Hematopoietic multipotent progenitor cell treated with erythropoietin and hydrocortisone succinate and interleukin-3 and kit ligand, for 15 days (in vitro differentiated cells): ENCODE measurements at regions not wholly inside any gene's neighbourhood (a gene's known extent, or its start where the extent isn't known, plus 50 kb on each side); places are given as distances from the start of the nearest gene placed in this dataset.
"Not testable (repeated sequence)": the region's sequence is repeated elsewhere in the genome, so short reads cannot be mapped to it uniquely, and the experiment has no call there.

Experiments
- DNase-seq: peaks from one replicate; pipeline ENCODE4 v3.0.0-alpha.2; 2015; ENCODE audit warnings: low spot score

DNA sequence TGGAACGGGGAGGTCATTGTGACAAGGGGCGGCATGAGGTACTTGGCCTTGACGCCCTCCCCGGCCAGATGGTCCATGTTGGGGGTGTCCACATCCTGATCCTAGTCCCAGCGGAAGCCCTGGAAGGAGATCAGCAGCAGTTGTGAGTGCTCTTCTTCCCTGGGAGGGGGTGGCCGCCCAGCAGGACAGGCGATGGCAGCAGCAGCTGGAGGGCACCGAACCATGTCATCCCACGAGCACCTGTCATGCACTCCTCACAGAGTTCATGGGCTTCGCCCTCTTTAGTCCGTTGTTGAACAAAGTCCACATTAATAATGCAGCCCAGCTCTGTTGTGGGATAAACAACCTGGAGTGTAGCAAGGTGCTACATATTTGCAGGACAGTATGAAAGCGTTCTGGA lies 130.7 kb downstream of the UNC93B1 start:
- DNase-seq: not testable (repeated sequence)

DNA sequence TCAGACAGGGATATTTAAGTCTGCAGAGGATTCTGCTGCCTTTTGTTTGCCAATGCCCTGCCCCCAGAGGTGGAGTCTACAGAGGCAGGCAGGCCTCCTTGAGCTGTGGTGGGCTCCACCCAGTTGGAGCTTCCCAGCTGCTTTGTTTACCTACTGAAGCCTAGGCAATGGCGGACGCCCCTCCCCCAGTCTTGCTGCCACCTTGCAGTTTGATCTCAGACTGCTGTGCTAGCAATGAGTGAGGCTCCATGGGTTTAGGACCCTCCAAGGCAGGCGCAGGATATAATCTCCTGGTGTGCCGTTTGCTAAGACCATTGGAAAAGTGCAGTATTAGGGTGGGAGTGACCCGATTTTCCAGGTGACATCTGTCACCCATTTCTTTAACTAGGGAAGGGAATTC lies 132.7 kb downstream of the UNC93B1 start:
- not testable (repeated sequence) for DNase-seq

DNA sequence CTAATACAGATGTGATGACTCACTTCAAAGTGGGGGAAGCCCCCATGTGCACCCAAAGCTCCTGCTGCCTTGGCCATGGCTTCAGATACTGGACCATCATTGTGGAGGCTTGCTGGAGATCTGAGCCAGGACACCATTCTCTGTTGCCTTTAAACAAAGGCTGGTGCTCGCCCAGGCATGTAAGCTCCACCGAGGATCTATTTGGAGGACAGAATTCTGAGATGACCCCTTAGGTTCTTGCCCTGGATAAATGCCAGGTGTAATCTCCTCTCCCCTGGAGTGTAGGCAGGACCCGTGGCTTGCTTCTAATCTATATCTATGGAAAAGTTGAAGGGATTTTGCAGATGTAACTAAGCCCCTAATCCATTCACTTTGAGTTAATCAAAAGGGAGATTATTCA lies 141.0 kb downstream of the UNC93B1 start:
- DNase-seq: not testable (repeated sequence)

DNA sequence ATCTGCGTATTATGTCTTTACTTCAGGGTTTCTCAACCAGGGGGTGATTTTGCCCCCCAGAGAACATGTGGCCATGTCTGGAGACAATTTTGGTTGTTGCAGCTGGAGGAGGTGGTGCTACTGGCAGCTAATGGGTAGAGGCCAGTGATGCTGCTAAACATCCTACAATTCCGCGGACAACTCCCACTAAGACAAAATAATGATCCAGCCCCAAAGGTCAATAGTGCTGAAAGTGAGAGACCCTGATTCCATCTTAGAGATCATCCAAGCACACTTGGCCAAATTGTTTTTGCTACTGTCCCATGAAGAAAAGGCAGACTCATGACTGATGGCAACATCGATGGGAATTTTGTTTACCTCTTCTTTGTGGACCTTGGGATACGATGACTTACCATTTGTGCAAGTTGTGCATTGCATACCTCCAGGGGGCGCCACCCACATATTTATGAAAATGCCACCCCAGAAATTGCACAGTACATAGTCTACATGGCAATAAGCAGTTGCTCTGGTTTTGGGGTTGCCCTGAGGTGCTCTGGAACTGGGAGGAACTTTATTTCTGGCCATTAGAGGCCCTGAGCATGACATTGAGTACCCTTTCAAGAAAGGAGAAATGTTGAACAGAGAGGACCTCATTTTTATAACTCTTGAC lies 144.3 kb downstream of the UNC93B1 start:
- DNase-seq: not testable (repeated sequence)

DNA sequence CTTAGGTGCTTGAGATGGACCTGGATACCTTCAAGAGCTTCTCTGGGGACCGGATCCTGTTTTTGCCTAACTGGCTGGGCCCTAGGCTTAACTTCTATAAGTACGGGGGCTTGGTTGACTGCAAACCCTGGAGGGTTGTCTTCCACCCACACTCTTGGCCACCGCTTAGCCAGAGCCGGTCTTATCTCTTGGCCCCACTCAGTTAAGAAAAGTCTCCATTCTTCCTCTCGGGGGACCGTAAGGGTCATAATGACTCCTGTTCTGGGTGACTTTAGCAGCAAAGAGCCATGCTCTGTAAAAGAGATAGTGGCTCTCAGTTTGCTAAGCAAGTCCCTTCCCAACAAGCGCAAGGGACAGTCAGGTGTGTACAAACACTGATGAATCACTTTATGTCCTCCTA lies 153.2 kb downstream of the UNC93B1 start:
- DNase-seq: not testable (repeated sequence)

DNA sequence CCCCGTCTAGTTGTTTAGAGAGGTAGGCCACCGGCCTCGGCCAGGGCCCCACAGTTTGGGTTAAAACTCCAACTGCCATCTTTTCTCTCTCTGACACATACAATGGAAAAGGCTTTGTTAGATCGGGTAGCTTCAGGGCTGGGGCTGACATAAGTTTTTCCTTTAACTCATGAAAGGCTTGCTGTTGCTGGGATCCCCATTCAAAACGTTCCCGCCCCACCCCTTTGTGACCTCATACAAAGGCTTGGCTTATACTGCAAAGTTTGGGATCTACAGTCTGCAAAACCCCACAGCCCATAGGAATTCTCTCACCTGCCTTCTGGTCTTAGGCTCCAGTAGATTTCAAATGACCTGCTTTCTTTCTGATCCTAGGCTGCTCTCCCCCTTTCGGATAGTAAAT lies 154.1 kb downstream of the UNC93B1 start:
- DNase-seq: not testable (repeated sequence)

DNA sequence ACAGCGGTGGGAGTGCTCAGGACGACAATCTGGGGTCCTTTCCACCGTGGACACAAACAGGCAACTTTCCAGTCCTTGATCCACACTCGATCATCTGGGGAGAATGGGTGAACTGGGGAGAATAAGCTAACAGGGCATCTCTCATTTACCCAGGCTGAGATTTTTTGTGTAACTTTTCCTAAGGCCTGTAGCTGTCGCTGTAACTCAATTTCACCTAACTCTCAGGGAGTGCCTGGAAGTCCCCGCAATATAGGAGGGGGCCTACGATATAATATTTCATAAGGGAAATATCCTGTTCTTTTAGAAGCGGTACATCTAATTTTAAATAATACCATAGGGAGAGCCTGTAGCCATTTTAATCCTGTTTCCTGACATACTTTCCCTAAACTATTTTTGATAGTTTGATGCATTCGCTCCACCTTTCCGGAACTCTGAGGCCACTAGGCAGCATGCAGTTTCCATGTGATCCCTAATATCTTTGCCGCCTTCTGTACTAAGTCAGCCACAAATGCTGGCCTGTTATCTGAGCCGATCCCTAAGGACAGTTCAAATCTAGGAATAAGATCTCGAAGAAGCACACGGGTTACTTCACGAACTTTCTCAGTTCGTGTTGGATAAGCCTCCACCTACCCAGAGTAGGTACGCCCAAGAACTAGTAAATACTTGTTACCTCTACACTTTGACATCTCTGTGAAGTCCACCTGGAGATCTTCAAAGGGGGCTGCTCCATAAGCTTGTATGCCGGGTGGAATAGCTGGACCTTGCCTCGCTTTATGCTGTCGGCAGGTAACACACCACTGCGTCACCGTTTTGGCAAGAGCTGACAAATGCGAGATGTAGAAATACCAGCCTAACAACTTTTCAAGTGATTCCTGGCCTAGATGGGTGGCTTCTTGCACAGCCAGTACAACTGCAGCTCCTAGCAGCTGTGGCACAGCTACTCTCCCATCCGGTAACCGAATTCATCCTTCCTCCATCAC lies 155.7 kb downstream of the UNC93B1 start:
- DNase-seq: not testable (repeated sequence)

DNA sequence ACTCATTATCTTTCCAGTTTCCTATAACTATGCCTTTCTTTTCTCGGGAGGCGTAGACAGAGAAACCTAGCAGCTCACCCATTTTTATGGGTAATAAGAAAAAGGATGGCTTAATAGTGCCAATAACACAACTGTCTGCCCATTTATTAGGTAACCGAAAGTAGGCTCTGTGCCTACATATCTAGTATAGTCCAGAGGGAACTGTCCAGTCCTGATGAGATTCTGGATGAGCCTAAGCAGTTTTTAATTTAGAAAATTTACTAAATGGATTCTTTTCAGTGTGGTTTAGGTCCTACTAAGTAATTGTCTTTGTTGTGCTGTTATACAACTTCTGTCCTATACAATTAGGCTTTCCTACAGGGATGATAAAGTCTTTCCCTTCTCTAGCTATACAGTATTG lies 157.6 kb downstream of the UNC93B1 start:
- not testable (repeated sequence) for DNase-seq

DNA sequence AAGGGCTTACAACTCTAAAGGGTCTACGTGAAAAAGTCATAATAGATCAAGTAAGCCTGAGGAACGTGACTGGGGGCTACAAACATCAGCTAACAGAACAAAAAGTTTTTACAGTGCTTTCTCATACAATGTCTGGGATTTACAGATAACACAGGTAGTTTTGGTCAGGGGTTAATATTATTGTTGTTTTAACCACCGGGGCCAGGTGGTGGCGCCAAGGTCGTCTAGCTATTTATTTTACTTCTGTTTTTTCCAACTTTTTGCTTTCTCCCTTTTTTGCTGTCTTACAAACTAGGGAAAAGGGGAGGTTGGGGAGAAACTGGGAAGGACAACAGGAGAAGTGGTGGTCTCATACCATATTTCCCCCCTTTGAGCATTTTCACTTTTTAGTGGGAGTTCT lies 158.6 kb downstream of the UNC93B1 start:
- DNase-seq: not testable (repeated sequence)

DNA sequence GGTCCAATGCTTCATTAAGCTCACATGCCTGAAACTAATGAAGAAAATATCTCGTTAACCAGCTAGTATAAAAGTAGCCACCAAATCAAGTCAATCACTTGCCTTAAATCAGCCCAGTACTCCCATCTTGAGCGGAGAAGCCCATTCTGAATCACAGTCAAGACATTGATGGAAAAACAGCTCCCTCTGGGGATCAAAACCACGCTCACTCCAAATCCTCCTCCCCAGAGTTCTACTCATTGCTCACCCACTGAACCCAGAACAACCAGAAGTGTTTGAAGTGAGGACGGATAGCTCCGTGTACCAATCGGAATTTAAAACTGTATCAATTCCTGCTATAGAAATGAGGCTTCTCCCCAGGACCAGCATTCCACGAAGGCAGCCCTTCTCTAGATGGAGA lies 163.3 kb downstream of the UNC93B1 start:
- DNase-seq: not testable (repeated sequence)

DNA sequence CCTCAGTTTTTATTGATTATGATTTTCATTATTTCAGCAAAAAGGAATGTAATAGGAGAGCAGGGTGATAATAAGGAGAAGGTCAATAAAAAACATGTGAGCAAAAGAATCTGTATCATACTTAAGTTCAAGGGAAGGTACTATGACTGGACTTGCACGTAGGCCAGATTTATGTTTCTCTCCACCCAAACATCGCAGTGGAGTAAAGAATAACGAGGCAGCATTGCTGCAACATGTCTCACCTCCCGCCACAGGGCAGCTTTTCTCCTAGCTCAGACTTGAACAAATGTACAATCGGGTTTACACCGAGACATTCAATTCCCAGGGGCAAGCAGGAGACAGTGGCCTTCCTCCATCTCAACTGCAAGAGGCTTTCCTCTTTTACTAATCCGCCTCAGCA lies 155.7 kb upstream of the ALDH3B2 start:
- DNase-seq: not testable (repeated sequence)

DNA sequence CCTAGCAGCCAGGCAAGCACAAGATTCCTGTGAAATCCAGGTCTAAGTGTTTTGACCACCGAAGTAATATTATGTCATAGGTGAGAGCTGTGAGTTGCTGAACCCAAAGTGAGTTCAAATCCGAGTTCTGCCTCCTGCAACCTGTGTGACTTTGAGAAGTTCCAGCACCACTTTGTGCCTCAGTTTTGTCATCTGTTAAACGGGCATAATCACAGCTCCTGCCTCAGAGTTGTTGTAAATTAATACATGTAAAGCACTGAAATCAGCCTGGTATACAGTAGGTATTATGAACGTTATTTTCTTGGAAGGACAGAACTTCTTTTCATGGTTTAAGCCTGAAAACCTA lies 152.5 kb upstream of the ALDH3B2 start:
- DNase-seq: not testable (repeated sequence)

DNA sequence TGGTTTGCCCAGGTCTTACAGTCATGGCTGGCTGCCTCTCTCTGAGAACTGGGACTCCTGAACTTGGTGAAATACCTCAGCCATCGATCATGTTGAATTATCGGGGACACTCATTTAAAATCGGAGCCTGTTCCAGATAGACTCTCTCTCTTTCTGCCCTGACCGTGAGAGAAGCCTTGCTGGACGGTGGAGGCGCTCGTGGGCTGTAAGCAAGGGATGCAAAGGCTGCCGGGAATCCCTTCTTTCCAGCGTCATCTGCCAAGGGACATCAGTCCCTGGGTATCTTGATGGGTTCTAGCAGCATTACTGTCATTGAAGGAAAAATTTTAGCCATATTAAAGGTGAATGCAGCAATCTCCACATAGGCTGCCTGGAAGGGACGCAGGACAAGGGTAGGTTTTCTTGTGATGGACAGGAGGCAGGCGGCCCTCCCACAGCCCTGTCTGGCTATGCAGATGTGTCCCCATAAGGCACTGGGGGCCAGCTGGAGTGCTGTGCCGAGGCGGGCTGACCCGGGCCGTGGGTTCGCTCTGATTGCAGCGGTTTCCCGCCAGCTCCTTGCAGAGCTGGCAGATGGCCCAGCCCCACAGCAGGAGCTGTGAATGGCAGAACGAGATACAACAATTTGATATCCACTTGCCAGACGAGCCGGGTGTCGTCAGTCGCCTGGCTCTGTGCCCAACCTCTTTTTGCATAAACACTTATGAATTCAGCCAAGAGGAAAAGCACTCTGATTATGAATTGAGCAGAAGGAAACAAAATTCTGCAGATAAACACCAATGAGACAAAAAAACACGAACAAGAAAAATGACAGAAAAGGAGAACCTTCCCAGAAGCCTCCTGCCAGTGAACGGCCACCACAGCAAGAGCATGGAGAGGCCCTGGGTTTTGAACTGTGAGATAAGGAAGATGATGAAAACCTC lies 151.9 kb upstream of the ALDH3B2 start:
- DNase-seq: peak; percentile 57

DNA sequence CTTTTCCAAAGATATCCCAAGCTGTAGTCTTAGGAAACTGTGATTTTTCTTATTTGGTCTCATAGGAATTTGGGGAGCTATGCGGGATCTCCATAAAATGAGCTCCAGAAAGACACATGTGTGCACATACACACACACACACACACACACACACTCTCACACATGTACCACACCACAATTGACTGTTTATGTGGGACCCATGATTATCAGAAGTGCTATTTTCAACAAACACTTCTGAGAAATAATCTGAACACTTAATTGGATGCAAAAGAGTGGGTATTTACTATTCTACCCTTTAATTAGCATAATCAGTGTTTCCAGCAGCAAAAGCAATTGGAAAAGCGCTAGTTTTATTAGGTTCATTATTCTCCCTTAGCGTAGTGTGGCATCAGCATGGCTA lies 150.4 kb upstream of the ALDH3B2 start:
- not testable (repeated sequence) for DNase-seq

DNA sequence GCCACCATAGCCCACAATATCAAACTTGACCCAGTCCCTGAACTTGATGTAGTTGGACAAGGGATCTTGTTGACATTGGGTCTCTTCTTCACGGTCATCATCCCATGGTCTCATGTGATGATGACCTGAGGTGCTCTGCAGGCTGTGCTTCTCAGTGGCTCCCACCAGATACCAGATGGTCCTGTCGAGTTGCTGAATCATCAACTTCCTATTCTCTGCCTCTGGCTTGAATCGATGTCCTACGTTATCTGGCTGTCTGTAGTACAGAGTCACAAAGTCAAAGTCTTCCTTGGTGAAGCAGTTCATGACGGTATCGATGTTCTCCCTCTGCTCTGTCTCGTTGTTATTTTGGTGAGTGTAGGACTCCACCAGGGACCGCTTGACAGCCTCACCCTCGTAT lies 145.7 kb upstream of the ALDH3B2 start:
- DNase-seq: no peak

DNA sequence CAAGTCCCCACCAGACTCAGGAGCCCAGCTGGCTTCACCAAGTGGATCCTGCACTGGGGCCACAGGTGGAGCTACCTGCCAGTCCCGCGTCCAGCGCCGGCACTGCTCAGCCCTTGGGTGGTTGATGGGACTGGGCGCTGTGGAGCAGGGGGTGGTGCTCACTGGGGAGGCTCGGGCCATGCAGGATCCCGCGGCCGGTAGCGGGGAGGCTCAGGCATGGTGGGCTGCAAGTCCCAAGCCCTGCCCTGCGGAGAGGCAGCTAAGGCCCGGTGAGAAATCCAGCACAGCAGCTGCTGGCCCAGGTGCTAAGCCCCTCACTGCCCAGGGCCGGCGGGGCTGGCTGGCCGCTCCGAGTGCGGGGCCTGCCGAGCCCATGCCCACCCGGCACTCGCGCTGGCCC lies 143.1 kb upstream of the ALDH3B2 start:
- DNase-seq: not testable (repeated sequence)

DNA sequence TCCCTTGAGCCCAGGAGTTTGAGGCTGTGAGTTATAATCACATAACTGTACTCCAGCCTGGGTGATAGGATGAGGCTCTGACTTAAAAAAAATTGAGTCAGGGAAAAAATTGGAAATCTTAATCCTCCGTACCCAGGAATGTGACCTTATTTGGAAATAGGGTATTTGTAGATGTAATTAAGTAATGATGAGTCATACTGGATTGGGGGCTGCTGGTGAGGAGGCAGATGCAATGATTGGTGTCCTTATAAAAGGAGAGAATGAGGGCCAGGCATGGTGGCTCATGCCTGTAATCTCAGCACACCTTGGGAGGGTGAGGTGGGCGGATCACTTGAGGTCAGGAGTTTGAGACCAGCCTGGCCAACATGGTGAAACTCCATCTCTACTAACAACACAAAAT lies 134.9 kb upstream of the ALDH3B2 start:
- DNase-seq: not testable (repeated sequence)

DNA sequence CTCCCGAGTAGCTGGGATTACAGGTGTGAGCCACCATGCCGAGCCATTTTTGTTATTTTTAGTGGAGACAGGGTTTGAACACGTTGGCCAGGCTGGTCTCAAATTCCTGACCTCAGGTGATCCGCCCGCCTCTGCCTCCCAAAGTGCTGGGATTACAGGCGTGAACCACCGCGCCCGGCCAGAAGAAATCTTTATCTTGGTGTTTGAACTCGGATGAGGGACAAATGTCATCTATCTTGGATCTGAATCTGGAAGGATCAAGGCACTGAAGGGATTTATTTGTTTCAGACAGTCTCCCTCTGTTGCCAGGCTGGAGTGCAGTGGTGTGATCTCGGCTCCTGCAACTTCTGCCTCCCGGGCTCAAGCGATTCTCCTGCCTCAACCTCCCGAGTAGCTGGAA lies 133.5 kb upstream of the ALDH3B2 start:
- DNase-seq: not testable (repeated sequence)

DNA sequence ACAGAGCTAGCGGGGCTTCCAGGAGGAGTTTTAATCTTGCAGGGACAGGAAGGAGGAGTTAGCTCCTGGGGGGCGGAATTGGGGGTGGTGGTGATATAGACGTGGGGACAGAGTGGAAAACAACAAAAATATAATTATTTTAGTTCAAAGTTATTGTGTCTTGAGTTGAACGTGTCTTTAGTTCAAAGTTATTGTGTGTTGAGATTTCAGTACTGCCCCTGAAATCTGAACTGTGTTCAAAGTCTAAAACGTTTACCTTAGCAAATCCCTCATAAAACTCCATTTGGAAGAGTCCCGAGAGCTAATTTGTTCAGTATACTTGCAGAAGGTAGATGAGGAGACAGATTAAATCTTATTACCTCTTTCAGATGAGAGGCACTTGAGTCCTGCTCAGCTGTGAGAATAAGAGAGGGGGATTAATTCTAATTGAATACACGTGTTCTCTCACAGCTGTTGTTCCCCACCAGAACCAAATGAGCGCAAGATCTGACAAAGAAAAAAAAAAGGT lies 132.4 kb upstream of the ALDH3B2 start:
- not testable (repeated sequence) for DNase-seq

DNA sequence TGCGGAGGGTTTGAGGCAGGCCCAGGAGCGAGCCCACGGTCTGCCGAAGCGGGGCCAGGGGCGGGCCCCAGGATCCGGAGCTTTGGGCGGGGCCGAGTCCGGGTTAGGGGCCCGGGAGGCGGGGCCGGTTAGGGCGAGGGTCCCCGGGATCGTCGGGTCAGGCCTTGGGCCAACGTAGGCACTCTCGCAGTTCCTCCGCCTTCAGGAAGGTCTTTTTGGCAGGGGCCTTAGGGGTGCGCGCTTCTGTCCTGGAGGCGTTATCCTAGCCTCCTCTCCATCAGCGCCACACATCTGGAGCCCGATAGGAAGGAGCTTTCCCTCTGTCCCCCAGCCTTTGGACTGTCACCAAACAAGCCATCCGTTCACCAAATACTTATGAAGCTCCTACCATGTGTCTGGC lies 131.8 kb upstream of the ALDH3B2 start:
- peak; percentile 8 for DNase-seq

DNA sequence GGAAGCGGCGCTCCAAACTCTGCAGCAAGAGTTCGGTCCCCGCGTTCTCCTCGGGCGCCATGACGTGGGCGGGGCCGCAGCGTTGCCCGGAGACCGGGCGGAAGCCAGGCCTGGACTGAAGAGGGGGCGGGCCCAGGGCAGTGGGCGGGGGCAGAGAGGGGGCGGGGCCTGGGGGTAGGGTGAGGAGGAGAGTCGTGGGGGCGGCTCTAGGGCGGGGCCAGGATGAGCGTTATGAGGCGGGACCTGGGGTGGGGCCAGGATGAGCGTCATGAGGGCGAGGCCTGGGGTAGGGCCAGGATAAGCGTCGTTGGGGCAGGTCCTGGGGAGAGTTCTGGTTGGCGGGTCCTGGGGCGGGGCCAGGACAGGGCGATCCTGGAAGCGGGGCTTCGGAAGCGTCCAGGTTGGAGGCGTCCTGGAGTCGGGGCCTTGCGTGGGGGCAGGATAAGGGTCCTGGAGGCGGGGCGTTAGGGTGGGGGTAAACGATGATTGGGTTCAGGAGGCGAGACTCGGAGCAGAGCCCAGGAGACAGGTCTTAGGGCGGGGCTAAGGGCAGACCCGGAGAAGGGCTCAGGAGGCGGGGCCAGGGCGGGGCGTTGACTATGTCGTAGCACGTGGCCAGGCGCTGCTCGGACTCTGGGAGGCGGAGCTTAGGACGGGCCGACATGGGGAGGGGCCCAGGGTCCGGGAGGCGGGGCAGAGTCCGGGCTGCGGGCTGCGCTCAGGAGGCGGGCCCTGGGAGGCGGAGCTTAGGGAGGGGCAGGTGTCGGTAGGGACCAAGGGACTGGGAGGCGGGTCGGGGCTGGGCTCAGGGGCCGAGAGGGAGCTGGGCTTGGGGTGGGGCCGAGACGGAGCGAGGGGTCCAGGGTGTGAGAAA lies 131.1 kb upstream of the ALDH3B2 start:
- peak; percentile 92 for DNase-seq
